HG03025 (cell line): ENCODE measurements at regions not wholly inside any gene's neighbourhood (a gene's known extent, or its start where the extent isn't known, plus 50 kb on each side); places are given as distances from the start of the nearest gene placed in this dataset.

Experiments
- ATAC-seq: cut with Tn5 transposase; IDR thresholded peaks from one replicate; pipeline ENCODE4 v1.9.1; 2021; ENCODE audit warnings: mild to moderate bottlenecking, moderate library complexity; ENCODE audit not compliant: unreplicated experiment, low FRiP score

DNA sequence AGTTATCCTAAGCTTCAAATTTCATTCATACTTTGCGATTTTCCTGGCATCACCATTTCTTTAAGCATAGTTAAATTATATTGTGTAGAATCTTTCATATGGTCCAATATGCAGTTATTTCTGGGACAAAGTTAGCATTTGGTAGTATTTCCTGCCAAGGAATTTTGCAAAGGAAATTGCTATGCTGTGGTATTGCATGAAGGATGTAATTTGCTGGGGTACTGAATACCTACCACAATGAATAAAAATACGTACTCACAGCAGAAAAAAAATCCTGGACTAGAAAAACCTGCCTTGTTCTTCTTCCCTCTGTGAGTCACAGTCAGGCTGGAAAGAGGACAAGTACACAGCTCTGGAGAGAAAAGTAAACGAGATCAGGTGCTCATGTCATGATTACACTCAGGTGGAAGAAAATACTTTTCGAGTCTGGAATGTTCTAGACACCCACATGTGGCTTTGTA lies 241.2 kb downstream of the PTBP2 start:
- no peak for ATAC-seq

DNA sequence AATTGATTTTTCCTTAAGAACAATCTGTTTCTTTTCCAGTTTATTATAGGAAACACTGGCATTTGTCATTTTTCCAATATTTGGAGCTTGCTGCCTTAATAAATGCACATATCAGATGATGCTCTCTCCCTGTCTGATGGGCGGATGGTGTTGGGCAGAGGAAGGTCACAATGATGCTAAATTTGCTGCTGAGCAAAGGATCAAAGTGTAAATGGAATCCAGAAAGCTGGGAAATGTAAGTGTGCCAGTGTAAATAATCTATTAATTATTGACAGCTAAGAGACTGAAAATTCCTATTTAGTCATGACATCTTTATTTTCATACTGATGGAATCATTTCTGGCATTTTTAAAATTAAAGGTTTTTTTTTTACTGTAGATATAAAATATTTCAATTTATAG lies 243.2 kb downstream of the PTBP2 start:
- no peak for ATAC-seq

DNA sequence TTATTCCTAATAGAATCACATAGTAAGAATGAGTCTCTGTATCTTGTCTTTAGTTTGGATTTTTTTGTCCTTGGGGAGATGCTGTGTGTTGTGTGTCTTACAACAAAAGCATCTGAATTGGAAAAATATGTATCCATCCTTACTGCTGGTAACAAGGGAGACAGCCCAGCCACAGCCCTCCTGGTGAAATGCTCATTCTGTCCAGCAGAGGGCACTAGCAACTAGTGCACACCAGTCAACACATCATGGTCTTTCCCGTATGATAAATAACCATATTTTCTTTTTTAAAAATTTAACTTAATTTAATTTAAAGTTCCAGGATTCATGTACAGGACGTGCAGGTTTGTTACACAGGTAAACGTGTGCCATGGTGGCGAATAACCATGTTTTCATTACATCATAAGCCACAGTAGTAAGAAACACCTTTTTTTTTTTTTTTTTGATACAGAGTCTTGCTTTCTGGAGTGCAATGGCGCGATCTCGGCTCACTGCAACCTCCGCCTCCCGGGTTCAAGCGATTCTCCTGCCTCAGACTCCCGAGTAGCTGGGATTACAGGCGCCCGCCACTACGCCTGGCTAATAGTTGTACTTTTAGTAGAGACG lies 245.1 kb downstream of the PTBP2 start:
- ATAC-seq: peak; percentile 86

DNA sequence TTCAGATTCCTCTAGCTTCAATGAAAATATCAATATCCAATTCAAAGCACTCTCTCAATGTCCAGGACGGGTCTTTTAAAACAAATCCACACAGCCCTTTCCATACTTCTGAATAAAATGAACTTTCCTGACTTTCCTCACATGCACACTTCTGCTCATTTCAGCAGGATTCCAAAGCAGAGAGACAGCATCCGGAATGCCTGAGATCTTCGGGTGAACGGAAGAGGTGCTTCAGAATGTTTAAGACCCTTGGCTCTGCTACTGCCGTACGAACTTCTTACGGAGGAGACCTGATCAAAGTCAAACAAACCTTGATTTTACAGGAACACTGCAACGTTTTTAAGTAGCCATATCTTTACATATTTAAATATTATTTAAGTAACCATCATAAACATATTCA lies 245.7 kb downstream of the PTBP2 start:
- ATAC-seq: no peak

DNA sequence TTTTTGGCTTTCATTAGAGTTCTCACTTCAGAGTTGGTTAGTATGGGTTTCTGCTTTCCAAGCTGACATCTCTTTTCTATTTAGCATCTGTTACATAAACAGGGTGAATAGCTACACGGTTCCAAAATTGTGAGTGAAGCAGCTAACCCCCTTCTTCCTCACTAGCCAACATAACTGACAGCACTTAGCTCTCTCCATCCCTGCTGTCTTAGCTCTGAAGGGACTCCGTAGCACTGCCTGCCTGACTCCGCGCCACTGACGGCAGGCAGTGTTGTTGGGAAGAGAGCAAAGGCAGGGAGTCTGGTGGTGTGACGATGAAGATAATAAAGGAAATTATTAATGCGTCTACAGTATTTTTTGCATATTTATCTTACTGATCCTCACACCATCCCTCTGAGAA lies 247.0 kb downstream of the PTBP2 start:
- ATAC-seq: no peak

DNA sequence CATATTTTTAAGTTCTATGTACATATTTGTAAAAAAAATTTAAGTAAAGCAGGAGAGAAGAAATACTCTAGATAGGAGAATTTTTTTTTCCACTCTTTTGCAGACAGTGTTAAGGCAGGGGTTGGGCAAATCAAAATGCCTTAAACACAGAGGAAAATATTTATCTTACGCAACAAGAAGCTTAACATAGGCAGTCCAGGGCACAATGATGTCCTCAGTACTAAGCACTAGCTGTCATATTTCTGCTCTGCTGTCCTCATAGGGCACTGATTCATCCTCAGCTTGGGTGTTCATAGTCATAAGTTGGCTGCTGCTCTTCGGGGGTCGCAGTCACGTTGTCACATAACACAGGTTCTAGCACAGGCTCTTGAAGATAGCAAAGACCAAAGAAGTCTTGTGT lies 247.4 kb downstream of the PTBP2 start:
- no peak for ATAC-seq

DNA sequence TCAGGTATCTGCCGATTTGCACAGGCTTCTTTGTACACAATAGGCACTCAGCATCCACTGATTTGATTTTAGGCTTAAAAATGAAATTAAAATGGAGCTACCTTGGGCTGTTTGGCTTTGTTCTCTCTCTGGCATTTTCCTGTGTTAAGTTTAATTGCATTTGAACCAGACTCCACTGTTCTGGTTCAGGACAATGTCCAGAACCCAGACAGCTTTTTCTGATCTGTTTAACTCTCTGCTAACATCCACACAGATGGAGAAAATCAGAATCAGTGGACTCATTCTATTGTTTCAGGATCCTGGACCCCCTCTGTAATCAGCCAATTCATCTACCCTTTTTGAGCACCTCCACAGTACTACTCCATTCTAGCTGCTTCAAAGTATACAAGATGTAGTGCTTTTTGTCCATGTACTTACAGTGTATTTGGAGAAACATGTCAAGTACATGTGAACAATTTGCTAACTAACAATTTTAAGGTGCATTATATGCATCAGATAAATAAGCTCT lies 248.1 kb downstream of the PTBP2 start:
- ATAC-seq: no peak

DNA sequence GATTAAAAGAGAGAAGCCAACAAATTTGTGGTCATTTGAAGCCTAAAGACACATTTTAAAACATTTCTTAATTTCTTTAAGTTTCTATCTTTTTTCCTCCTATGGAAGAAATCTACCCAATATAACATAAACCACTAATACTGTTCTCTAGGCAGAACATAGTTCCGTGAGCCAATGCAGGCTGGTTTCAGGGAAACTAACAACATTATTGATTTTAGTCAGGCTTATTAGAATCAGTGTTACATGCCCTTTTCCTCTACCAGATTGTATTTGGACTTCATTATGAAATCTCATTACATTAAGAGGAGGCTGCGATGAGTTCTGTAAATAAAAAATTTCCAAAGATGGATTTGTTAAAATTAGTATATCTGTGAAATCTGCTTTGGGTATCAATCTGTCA lies 249.9 kb downstream of the PTBP2 start:
- ATAC-seq: no peak

DNA sequence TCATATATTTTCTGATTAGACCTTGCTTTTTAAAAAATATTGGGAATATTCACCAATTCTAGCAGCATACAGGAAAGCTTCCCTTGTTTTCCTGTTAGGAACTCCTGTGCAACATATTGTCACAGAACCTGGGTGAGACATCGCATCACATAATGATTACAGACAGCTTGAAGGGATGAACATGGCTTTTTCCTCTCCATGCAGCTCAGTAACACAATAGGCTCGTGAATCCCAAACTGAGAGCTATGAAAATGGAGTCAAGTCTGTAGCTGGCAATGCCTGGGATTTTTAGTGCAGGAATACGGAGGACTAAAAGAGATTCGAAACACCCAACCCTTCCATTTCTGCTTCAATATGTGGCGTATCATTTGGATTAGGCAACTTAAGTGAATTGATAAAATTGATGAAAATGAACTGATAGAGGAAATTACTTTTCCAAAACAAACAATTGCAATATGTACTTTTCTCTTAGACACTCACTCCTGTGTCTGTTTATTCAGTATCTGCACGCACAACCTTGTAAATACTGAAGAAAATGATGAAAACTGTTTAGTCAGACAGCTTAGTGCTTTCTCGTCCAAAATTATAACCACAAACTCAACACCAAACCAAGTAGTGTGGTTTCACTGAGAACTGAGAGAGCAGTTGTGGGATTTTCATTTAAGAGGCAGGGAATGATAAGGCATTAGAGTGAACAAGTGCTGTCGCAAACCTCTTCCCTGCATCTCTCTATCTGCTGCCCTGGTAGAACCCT lies 250.4 kb downstream of the PTBP2 start:
- ATAC-seq: no peak

DNA sequence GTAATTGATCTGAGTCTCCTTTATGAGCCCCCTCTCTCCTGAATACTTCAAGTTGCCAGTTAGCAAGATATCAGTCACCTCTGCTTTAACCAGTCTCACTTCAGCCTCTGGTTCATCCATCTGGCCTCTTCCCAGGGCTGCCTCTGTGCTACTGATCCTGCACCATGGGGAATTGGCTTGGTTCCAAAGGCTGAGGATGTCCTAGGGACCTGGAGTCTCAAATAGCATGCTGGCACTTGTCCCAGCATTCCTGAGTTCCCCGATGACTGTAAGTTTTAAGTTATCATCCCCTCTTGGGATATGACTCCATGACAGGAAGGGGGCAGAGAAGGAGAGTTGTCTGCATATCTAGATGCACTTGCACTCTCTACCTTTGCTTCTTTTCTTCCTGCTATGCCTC lies 252.0 kb downstream of the PTBP2 start:
- no peak for ATAC-seq

DNA sequence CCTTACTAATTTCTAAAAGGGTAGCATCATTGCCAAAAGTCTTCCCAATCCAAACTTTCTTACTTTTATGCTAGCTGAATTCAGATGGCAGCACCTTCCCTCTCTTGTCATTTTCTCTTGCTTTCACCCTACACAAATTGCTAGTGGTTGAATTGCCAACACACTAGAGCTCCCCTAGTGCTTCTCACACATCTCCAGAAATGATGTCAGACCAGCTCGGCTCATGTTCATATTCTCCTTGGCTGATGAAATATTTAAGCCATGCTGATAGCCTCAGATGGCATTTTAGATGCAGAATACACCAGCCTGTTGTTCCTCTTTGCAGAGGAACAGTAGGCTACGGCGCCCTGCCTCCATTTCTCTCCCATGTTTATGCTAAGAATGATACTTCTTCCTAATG lies 256.9 kb downstream of the PTBP2 start:
- no peak for ATAC-seq

DNA sequence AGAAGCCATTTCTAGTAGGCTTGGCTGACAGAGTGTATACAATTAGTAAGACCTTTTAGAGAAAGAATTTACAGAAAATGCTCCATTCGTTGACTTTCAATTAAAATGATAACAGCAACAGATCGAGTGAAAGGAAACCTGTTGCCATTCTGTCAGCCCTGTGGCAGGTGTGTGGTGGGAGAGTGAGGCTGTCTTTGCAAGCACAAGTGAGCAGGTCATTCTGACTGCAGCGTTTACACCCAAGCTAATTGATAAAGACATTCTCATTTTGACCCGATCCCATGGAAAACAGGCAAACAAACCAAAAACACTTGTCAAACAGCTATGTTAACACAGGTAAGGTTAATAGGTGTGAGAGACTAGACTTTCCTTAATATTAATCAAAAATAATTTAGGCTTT lies 257.3 kb downstream of the PTBP2 start:
- ATAC-seq: no peak

DNA sequence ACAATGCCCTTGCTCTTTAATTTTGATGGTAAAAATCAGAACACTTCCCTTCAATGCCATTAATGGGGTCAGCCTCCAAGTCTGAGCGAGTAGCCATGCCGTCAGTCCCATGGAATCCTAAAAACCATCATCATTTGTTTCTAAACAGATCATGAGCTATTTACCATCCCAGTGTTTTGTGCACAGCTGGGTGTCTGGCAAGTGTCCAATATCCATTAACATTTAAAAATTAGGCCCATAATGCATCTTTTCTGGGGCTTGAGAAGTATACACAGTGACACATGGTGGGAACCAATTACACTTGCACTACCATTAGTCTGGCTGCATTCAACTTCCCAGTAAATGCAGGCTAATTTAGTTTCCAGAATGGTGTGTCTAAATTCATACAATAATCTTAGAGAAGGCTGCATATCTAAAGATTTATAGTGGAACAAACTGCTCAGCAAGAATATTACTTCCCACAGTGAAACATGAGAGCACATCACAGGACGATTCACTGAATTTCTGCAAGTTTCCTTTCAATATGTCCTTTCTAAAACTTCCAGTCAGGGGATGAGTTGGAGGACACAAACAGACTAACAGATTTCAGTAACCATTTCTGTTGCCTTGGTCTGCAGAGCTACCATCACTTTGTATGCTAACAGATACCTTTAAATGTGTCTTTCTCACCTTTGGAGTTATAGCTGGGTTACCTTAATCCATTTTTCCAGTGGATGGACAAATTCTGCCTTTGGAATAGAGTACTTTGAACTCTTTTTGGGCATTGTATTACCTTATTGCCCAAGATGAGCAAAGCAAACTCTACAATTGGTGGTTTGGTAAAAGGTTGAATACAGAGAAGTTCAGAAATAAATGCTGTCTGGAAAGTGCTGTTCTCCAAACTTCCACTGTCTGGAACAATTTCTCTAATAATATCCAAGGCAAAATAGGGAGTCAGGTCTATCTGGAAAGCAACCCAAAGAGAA lies 258.0 kb downstream of the PTBP2 start:
- ATAC-seq: no peak

DNA sequence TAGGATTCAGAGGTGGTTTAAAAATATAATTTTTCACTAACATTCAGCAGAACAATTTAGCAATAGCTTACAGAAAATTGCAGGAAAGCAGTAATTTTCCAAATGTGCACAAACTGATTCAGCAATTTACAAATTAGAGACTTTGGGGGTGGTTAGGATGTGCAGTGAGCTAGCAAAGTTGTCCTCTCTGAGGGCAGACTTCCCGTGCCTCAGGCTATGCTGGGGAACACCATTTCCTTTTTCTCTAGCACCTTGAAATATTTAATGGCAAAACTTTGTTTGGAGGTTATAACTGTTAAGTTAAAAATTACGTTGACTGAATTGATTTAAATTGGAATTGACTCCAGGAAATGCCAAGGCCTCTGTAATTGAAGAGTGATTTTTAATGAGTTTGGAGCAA lies 258.9 kb downstream of the PTBP2 start:
- no peak for ATAC-seq

DNA sequence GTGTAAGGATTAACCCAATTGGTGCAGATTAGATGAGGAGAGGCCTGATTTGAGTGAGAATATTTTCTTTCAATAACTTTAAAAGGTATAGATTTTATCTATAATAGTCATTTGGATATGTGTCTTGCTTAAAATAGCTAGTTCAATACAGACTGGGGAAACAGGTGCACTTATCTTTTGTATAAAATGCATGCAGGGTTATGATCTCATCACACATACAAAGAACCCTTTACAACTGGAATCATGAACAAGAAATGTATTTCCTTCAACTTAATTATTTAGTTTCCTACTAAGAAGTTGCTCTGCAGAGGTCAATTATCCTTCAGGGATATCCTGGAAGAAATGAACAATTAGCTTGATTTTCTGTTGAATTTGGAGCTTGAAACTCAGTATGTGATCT lies 259.6 kb downstream of the PTBP2 start:
- ATAC-seq: no peak

DNA sequence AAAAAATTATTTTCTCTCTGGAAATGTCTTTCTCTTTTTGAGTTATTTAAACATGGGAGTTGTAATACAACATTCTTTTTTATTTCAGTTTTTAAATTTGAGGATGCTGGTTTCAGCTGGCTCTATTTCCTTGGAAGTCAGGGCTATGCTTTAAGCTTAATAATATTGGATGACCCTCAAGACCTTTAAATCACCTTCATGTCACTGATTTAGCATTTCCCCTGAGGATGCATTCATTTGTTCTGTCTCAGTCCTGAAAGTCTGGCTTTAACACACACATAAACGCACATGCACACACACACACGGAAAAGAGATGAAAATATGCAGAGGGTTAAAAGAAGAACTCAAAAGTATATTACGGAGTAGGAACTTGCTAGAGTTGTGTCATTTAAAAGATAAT lies 260.5 kb downstream of the PTBP2 start:
- ATAC-seq: no peak

DNA sequence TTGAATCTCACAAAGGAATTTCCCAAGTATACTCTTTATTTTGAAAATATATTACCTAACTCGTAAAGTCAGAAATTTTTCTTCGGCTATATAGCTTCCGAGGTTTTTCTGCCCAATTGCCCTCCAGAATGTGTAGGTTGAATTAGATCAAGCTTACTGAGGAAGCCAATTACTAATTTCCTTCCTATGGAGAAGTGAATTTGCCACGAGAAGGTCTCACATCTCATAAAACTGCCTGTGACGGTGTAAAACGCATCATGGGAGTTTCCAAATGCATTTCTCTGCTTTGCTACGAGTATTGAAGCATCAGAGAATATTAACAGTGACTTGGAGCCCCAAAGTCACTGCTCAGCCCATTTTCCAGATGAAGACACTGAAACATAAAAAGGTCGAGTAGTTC lies 262.3 kb downstream of the PTBP2 start:
- ATAC-seq: no peak

DNA sequence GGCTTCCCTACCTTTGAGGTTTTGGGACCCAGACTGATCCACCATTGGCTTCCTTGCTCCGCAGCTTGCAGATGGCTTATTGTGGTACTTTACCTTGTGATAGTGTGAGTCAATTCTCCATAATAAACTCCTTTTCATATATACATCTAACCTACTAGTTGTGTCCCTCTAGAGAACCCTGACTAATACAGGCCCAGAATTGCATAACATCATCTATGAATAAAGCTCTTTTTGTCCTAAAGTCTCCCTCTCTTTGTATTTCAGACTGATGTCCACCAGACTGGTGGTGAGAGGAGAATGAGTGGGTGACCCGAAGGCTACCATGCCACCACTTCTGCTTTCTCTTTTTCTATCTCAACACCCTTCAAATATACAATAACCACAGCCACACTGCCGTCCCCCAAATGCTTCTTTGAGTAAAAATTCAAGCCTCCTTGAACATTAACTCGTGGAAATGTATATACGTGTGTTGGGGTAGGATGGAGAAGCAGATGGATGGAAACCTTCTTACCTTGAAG lies 265.7 kb downstream of the PTBP2 start:
- ATAC-seq: no peak

DNA sequence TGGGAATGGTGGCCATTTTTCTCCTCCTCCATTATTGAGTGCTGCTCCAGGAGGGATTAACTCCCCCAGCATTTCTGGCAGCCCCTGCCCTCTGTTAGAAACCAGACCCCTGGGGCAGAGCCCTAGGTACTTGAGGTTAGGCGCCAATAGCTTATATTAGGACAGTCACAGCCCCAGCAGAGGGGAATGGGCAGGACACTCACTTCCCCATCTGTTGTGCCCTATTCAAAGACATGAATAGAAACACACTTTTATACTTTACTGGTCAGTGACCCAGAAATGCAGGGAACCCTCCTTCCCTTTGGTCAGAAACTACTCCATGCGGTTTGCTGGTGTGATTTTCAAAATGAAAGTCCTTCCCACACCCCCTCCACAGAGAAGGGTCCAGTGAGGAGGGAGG lies 267.7 kb downstream of the PTBP2 start:
- ATAC-seq: no peak

DNA sequence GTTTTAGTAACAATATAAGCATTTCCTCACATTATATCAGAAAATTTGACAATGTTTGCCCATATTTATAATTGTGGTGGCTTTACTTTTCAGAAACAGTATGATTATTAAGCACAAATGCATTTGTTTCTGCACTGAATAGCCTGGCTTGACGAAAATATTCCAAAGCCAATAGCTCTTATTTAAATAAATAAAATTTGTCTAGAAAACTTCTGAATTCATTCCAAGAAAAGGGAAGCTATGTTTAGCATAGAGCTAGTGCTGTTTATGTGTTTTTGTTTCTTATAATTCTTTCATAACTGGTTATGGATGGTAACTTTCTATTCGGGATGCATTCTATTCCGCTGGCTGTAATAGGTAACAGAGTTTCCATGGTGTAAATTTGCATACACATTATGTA lies 268.6 kb downstream of the PTBP2 start:
- ATAC-seq: no peak

DNA sequence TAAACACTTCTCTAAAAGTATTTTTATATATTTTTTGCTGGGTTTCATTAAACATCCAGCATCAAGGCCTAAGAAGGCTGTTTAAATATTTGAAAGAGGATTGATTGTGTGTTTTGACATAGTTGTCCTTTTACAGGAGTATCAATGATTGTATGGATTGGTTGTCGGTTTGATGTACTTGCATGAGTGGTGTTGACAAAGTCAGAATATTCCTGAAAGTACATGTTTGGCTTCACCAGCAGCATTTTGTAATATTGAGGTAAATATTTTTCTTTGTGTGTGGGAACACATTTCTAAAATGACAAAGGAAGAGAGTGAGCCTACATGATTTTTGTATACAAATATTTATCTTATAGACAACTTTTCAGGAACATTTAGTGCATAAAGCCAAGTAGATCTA lies 269.7 kb downstream of the PTBP2 start:
- ATAC-seq: no peak
